ENCODE measurements at regions not wholly inside any gene's neighbourhood (a gene's known extent, or its start where the extent isn't known, plus 50 kb on each side); places are given as distances from the start of the nearest gene placed in this dataset.

DNA sequence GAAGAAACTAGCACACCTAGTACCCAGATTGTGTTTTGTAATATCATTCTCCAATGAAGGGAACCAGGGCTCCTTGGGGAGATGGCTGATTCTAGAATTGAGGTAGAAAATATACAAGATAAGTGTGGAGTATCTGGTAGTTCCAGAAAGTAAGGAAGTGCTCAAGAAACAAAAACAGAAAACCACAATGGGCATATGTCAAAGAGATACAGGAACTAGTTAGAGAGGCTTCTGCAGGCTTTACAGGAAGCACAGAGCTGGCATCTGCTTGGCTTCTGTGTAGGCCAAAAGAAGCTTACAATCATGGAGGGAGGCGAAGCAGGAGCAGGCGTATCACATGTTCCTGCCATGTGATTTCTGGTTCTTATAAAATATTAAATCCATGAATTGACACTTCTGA is 105.7 kb upstream of the TMEM161B start:
- 97 to 99% methylated on average over 2 of the region's 2 CpGs for WGBS, 2 donors
- DNase-seq, result no peak
- intact Hi-C loops (cut with DNase I), result no loop called here

DNA sequence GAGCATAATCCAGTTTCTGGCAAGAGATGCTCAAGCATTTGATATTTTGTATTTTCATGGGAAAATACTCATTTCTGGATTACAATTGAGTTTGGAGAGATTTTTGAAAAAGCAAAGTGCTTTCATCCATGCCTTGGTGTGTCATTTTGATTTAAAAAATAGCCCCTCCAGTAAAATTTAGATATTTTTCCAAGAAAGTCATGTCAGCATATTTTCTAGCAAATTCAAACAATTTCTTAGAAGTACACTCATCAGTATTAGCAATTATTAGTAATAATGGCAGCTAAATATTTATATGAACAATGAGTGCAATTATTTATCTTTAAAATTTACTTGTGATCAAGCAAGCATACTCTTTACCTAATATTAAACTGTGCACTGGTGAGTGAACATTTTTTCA is 102.2 kb upstream of the TMEM161B start:
- H3K4me3 ChIP-seq (replicated peaks in 1 of 3), result no peak overlapping the region
- intact Hi-C loops (cut with DNase I), result no loop called here
- no peaks in the 10 kb centered on the region for H3K4me1 ChIP-seq
- no peaks in the 10 kb centered on the region for H3K27me3 ChIP-seq
- TF ChIP-seq, protein P1, sequence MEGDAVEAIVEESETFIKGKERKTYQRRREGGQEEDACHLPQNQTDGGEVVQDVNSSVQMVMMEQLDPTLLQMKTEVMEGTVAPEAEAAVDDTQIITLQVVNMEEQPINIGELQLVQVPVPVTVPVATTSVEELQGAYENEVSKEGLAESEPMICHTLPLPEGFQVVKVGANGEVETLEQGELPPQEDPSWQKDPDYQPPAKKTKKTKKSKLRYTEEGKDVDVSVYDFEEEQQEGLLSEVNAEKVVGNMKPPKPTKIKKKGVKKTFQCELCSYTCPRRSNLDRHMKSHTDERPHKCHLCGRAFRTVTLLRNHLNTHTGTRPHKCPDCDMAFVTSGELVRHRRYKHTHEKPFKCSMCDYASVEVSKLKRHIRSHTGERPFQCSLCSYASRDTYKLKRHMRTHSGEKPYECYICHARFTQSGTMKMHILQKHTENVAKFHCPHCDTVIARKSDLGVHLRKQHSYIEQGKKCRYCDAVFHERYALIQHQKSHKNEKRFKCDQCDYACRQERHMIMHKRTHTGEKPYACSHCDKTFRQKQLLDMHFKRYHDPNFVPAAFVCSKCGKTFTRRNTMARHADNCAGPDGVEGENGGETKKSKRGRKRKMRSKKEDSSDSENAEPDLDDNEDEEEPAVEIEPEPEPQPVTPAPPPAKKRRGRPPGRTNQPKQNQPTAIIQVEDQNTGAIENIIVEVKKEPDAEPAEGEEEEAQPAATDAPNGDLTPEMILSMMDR (IDR thresholded peaks at IDR 0.05), result no peak
- no peak for TF ChIP-seq POLR2A (IDR thresholded peaks at IDR 0.05)
- H3K36me3 ChIP-seq, result no peaks in the 10 kb centered on the region
- H3K9me3 ChIP-seq, result no peaks in the 10 kb centered on the region
- no peak for DNase-seq
- H3K27ac ChIP-seq, result no peak overlapping the region

More for the DNA sequence above, 105.7 kb upstream of the TMEM161B start:
- no peaks in the 10 kb centered on the region for H3K4me1 ChIP-seq
- no peaks in the 10 kb centered on the region for H3K36me3 ChIP-seq
- H3K27ac ChIP-seq, result no peak overlapping the region
- no peak for TF ChIP-seq POLR2A (IDR thresholded peaks at IDR 0.05)
- TF ChIP-seq, protein P1 (IDR thresholded peaks at IDR 0.05), result no peak
- no peak overlapping the region for H3K4me3 ChIP-seq (replicated peaks in 1 of 3)
- H3K27me3 ChIP-seq, result no peaks in the 10 kb centered on the region
- H3K9me3 ChIP-seq, result no peaks in the 10 kb centered on the region

DNA sequence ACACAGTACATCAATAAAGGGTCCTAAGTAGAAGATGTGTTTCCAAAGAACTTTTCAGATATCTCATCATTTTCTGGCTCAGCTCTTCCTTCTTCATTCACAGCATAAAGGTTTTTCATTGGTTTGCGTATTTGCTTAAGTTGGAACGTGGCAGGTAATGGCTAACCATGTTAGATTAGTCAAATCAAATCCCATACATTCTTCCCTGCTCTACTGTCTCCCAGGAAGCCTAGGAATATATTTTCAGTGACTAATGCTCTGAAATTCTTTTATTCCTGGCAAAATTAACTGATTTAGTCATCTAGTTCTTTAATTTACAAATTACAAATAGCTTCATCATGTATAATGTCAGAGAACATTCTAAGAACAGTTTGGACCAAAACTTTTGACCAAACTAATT is 99.6 kb upstream of the TMEM161B start:
- Histone ChIP-seq H3K4me1 (peaks cover 0 to 4% of the 10 kb centered on the region in 2 donors), H3K9me3 (no peaks in the 10 kb centered on the region), H3K36me3 (no peaks in the 10 kb centered on the region), H3K27ac (no peak overlapping the region), H3K27me3 (no peaks in the 10 kb centered on the region), H3K4me3 (replicated peaks in 1 of 3) (no peak overlapping the region)
- 89 to 92% methylated on average over 2 of the region's 2 CpGs for WGBS, 2 donors
- intact Hi-C loops (cut with DNase I), result no loop called here
- DNase-seq, result no peak
- TF ChIP-seq POLR2A (IDR thresholded peaks at IDR 0.05), result no peak
- TF ChIP-seq, protein P1 (IDR thresholded peaks at IDR 0.05), result no peak

DNA sequence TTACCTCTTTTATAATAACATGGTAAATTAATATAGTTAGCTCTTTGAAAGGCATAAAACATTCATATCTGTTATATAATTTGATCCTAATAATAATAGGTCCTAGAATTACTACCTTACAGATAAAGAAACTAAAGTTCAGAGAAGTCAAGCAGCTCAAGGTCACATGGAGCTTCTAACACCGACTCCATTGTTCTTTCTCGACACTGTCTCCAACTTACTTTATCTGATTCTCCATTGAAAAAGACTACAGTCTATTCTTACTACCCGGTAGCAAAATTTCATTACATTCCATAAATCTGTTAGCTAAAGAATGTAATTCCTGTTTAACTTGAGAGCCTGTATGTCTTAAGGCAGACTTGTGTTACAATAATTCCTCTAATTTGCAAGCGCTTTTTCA is 96.3 kb upstream of the TMEM161B start:
- Histone ChIP-seq H3K27me3 (no peaks in the 10 kb centered on the region), H3K36me3 (no peaks in the 10 kb centered on the region), H3K27ac (no peak overlapping the region), H3K4me3 (replicated peaks in 1 of 3) (no peak overlapping the region), H3K9me3 (no peaks in the 10 kb centered on the region), H3K4me1 (peaks cover 0 to 4% of the 10 kb centered on the region in 2 donors)
- intact Hi-C loops (cut with DNase I), result no loop called here
- DNase-seq, result no peak
- WGBS, 2 donors, result 90% methylated on average over 4 of the region's 4 CpGs
- TF ChIP-seq, protein P1 (IDR thresholded peaks at IDR 0.05), result no peak
- TF ChIP-seq POLR2A (IDR thresholded peaks at IDR 0.05), result no peak

DNA sequence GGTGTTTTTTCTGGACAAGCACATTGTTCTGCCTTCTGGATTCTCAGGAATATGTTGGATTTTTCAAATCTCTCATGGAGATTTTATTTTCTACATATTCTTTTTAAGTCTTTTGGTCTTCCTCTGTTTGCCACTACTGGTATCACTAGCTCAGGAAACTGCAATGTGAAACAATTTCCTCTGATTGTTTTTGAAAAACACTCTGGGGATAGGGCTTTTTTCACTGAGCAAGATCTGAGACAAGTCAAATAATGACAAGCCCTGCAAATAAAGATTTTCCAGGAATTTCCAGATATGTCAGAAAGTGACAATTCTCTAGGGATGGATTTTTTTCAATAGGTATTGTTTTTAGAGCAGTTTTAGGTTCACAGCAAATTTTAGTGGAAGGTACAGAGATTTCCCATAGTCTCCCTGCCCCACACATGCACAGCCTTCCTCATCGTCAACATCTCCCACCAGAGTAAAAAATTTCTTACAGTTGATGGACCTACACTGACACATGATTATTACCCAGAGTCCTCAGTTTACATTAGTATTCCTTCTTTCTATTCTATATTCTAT is 86.9 kb upstream of the TMEM161B start:
- intact Hi-C loops (cut with DNase I), result no loop called here
- TF ChIP-seq, protein P1 (IDR thresholded peaks at IDR 0.05), result no peak
- TF ChIP-seq POLR2A (IDR thresholded peaks at IDR 0.05), result no peak
- 75 to 77% methylated on average over 1 of the region's 1 CpG for WGBS, 2 donors
- Histone ChIP-seq H3K27me3 (no peaks in the 10 kb centered on the region), H3K4me1 (no peaks in the 10 kb centered on the region), H3K27ac (no peak overlapping the region), H3K4me3 (replicated peaks in 1 of 3) (no peak overlapping the region), H3K9me3 (no peaks in the 10 kb centered on the region), H3K36me3 (no peaks in the 10 kb centered on the region)
- no peak for DNase-seq

All from thyroid gland (tissue), 4 donors.